ENCODE measurements at regions not wholly inside any gene's neighbourhood (a gene's known extent, or its start where the extent isn't known, plus 50 kb on each side); places are given as distances from the start of the nearest gene placed in this dataset.

- no peaks in the 10 kb centered on the region for H3K4me1 ChIP-seq (ENCODE audit: insufficient read depth, low read length)
- H2AFZ ChIP-seq (ENCODE audit: low read depth, low read length) = no peak overlapping the region
- Mint-ChIP-seq H3K4me1 (ENCODE audit: low read depth, unreplicated experiment) (no peaks in the 10 kb centered on the region), H3K9me3 (ENCODE audit: unreplicated experiment) (no peaks in the 10 kb centered on the region), H3K36me3 (ENCODE audit: low read depth, unreplicated experiment) (peaks cover 3% of the 10 kb centered on the region), H3K27me3 (ENCODE audit: low read depth, unreplicated experiment) (peaks cover 13% of the 10 kb centered on the region), H3K4me3 (ENCODE audit: unreplicated experiment) (no peak overlapping the region), H3K27ac (ENCODE audit: unreplicated experiment) (no peak overlapping the region)
- no peaks in the 10 kb centered on the region for H3K79me2 ChIP-seq (ENCODE audit: insufficient read depth, low read length)
- no peaks in the 10 kb centered on the region for H3K27me3 ChIP-seq (ENCODE audit: insufficient read depth, low read length)
- FAIRE-seq (no peak), DNase-seq (ENCODE audit: low read depth) (no peak)
- TF ChIP-seq, protein P1, sequence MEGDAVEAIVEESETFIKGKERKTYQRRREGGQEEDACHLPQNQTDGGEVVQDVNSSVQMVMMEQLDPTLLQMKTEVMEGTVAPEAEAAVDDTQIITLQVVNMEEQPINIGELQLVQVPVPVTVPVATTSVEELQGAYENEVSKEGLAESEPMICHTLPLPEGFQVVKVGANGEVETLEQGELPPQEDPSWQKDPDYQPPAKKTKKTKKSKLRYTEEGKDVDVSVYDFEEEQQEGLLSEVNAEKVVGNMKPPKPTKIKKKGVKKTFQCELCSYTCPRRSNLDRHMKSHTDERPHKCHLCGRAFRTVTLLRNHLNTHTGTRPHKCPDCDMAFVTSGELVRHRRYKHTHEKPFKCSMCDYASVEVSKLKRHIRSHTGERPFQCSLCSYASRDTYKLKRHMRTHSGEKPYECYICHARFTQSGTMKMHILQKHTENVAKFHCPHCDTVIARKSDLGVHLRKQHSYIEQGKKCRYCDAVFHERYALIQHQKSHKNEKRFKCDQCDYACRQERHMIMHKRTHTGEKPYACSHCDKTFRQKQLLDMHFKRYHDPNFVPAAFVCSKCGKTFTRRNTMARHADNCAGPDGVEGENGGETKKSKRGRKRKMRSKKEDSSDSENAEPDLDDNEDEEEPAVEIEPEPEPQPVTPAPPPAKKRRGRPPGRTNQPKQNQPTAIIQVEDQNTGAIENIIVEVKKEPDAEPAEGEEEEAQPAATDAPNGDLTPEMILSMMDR (IDR thresholded peaks at IDR 0.05; ENCODE audit: insufficient read depth, low read depth, low read length) = no peak
- no peak for TF ChIP-seq EZH2 (IDR thresholded peaks at IDR 0.05; ENCODE audit: insufficient read depth, low read length)
- no peak overlapping the region for H3K9ac ChIP-seq (ENCODE audit: low read length)
- no peak overlapping the region for H3K4me3 ChIP-seq (ENCODE audit: insufficient read depth, low read depth, low read length)
- H4K20me1 ChIP-seq (ENCODE audit: insufficient read depth, low read length) = no peaks in the 10 kb centered on the region
- no peak overlapping the region for H3K4me2 ChIP-seq (ENCODE audit: low read length)
- no peaks in the 10 kb centered on the region for H3K36me3 ChIP-seq (ENCODE audit: insufficient read depth, low read length)
- H3K27ac ChIP-seq (ENCODE audit: low read depth, low read length) = no peak overlapping the region
- H3K9me3 ChIP-seq (ENCODE audit: insufficient read depth, low read depth, low read length) = no peaks in the 10 kb centered on the region
Observed at GRCh38 chr11:70879601-70880285, 372.6 kb downstream of the SHANK2 start.

GRCh38 chr11:70880416-70880815 is 372.0 kb downstream of the SHANK2 start:
- Histone ChIP-seq H3K79me2 (ENCODE audit: insufficient read depth, low read length) (no peaks in the 10 kb centered on the region), H3K9ac (ENCODE audit: low read length) (no peak overlapping the region), H4K20me1 (ENCODE audit: insufficient read depth, low read length) (no peaks in the 10 kb centered on the region), H2AFZ (ENCODE audit: low read depth, low read length) (no peak overlapping the region), H3K4me1 (ENCODE audit: insufficient read depth, low read length) (no peaks in the 10 kb centered on the region), H3K36me3 (ENCODE audit: insufficient read depth, low read length) (no peaks in the 10 kb centered on the region), H3K27me3 (ENCODE audit: insufficient read depth, low read length) (no peaks in the 10 kb centered on the region), H3K9me3 (ENCODE audit: insufficient read depth, low read depth, low read length) (no peaks in the 10 kb centered on the region), H3K27ac (ENCODE audit: low read depth, low read length) (no peak overlapping the region), H3K4me2 (ENCODE audit: low read length) (no peak overlapping the region), H3K4me3 (ENCODE audit: insufficient read depth, low read depth, low read length) (no peak overlapping the region)
- FAIRE-seq (no peak), DNase-seq (ENCODE audit: low read depth) (no peak)
- Mint-ChIP-seq H3K27ac (ENCODE audit: unreplicated experiment) (no peak overlapping the region), H3K27me3 (ENCODE audit: low read depth, unreplicated experiment) (peaks cover 16% of the 10 kb centered on the region), H3K9me3 (ENCODE audit: unreplicated experiment) (no peaks in the 10 kb centered on the region), H3K36me3 (ENCODE audit: low read depth, unreplicated experiment) (peaks cover 3% of the 10 kb centered on the region), H3K4me3 (ENCODE audit: unreplicated experiment) (no peak overlapping the region), H3K4me1 (ENCODE audit: low read depth, unreplicated experiment) (no peaks in the 10 kb centered on the region)
- no peak for TF ChIP-seq EZH2 (IDR thresholded peaks at IDR 0.05; ENCODE audit: insufficient read depth, low read length)
- TF ChIP-seq, protein P1 (IDR thresholded peaks at IDR 0.05; ENCODE audit: insufficient read depth, low read depth, low read length) = no peak

DNA sequence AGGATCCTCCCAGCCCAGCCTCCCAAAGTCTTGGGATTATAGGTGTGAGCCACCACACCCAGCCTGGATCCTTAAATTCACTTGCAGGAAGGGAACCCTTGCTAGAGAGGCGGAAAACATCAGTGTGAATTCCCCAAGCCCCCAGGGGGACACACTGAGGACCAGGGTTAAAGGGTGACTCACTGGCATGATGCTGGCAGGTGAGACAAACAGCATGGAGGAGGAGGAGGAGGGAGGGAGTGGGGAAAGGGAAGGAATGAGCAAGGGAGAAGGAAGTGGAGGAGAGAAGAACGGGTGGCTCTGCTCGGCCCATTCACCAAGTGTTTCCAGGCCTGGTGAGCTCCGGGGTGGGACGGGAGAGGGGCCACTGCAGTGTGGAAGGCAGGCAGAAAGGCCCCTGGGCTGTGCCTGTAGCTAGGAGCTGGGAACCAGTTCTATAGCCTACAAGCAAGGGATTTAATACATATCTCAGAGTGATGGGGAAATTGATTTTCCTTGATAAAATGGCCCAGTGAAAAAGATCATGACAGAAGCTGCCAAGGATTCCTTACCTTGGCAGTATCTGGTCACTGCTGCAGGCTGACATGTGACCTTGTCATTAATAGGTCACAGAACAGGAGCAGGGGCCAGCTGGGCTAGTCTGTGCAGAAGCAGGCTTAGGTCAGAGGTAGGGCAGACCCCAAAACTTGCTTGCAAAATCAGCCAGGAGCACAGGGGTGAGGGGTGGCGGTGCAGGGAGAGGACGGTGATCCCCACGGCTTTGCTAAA is 370.2 kb downstream of the SHANK2 start:
- FAIRE-seq (no peak), DNase-seq (ENCODE audit: low read depth) (no peak)
- Mint-ChIP-seq H3K27ac (ENCODE audit: unreplicated experiment) (no peak overlapping the region), H3K36me3 (ENCODE audit: low read depth, unreplicated experiment) (peaks cover 3% of the 10 kb centered on the region), H3K27me3 (ENCODE audit: low read depth, unreplicated experiment) (peaks cover 16% of the 10 kb centered on the region), H3K4me1 (ENCODE audit: low read depth, unreplicated experiment) (no peaks in the 10 kb centered on the region), H3K4me3 (ENCODE audit: unreplicated experiment) (no peak overlapping the region), H3K9me3 (ENCODE audit: unreplicated experiment) (no peaks in the 10 kb centered on the region)
- no peaks in the 10 kb centered on the region for H3K9me3 ChIP-seq (ENCODE audit: insufficient read depth, low read depth, low read length)
- no peak overlapping the region for H3K27ac ChIP-seq (ENCODE audit: low read depth, low read length)
- H3K4me3 ChIP-seq (ENCODE audit: insufficient read depth, low read depth, low read length) = no peak overlapping the region
- peaks cover 8% of the 10 kb centered on the region for H3K27me3 ChIP-seq (ENCODE audit: insufficient read depth, low read length)
- H3K79me2 ChIP-seq (ENCODE audit: insufficient read depth, low read length) = no peaks in the 10 kb centered on the region
- H3K4me1 ChIP-seq (ENCODE audit: insufficient read depth, low read length) = peaks cover 3% of the 10 kb centered on the region
- TF ChIP-seq EZH2 (IDR thresholded peaks at IDR 0.05; ENCODE audit: insufficient read depth, low read length) = no peak
- TF ChIP-seq, protein P1 (IDR thresholded peaks at IDR 0.05; ENCODE audit: insufficient read depth, low read depth, low read length) = no peak
- no peaks in the 10 kb centered on the region for H4K20me1 ChIP-seq (ENCODE audit: insufficient read depth, low read length)
- no peak overlapping the region for H3K4me2 ChIP-seq (ENCODE audit: low read length)
- no peaks in the 10 kb centered on the region for H3K36me3 ChIP-seq (ENCODE audit: insufficient read depth, low read length)
- no peak overlapping the region for H3K9ac ChIP-seq (ENCODE audit: low read length)
- no peak overlapping the region for H2AFZ ChIP-seq (ENCODE audit: low read depth, low read length)
